ENCODE measurements at regions not wholly inside any gene's neighbourhood (a gene's known extent, or its start where the extent isn't known, plus 50 kb on each side); places are given as distances from the start of the nearest gene placed in this dataset.

GRCh38 chr18:56541340-56541739, 97.1 kb downstream of the TXNL1 start:
- Histone ChIP-seq H3K27me3 (ENCODE audit: insufficient read depth, low read length) (no peaks in the 10 kb centered on the region), H3K36me3 (ENCODE audit: insufficient read depth, low read length) (no peaks in the 10 kb centered on the region), H3F3A (ENCODE audit: insufficient read depth, low read length) (no peaks in the 10 kb centered on the region), H3K79me2 (ENCODE audit: insufficient read depth, low read length) (no peaks in the 10 kb centered on the region; the same call in 1 of the 2 replicates), H3K27ac (ENCODE audit: low read depth, low read length, poor library complexity, severe bottlenecking) (no peak overlapping the region), H4K20me1 (ENCODE audit: insufficient read depth, low read length) (no peaks in the 10 kb centered on the region), H3K4me3 (ENCODE audit: low read depth, low read length, poor library complexity, severe bottlenecking) (no peak overlapping the region), H3K4me2 (ENCODE audit: low read length) (no peak overlapping the region), H2AFZ (ENCODE audit: low read length) (no peak overlapping the region), H3K9me2 (ENCODE audit: low read depth, low read length) (no peaks in the 10 kb centered on the region), H3K9me3 (ENCODE audit: low read length) (no peaks in the 10 kb centered on the region), H3K4me1 (ENCODE audit: insufficient read depth, low read length, severe bottlenecking) (no peaks in the 10 kb centered on the region), H3K9ac (ENCODE audit: low read length) (no peak overlapping the region)
- no peak for TF ChIP-seq EZH2 (IDR thresholded peaks at IDR 0.05; ENCODE audit: borderline replicate concordance, low read length)
- TF ChIP-seq, protein P1, sequence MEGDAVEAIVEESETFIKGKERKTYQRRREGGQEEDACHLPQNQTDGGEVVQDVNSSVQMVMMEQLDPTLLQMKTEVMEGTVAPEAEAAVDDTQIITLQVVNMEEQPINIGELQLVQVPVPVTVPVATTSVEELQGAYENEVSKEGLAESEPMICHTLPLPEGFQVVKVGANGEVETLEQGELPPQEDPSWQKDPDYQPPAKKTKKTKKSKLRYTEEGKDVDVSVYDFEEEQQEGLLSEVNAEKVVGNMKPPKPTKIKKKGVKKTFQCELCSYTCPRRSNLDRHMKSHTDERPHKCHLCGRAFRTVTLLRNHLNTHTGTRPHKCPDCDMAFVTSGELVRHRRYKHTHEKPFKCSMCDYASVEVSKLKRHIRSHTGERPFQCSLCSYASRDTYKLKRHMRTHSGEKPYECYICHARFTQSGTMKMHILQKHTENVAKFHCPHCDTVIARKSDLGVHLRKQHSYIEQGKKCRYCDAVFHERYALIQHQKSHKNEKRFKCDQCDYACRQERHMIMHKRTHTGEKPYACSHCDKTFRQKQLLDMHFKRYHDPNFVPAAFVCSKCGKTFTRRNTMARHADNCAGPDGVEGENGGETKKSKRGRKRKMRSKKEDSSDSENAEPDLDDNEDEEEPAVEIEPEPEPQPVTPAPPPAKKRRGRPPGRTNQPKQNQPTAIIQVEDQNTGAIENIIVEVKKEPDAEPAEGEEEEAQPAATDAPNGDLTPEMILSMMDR (IDR thresholded peaks at IDR 0.05; ENCODE audit: low read length): no peak

- no peaks in the 10 kb centered on the region for H3K36me3 ChIP-seq (ENCODE audit: insufficient read depth, low read length)
- H3K9me2 ChIP-seq (ENCODE audit: low read depth, low read length): no peaks in the 10 kb centered on the region
- no peaks in the 10 kb centered on the region for H3K9me3 ChIP-seq (ENCODE audit: low read length)
- no peak for TF ChIP-seq EZH2 (IDR thresholded peaks at IDR 0.05; ENCODE audit: borderline replicate concordance, low read length)
- TF ChIP-seq, protein P1 (IDR thresholded peaks at IDR 0.05; ENCODE audit: low read length): no peak
- no peak overlapping the region for H3K4me3 ChIP-seq (ENCODE audit: low read depth, low read length, poor library complexity, severe bottlenecking)
- H3K4me2 ChIP-seq (ENCODE audit: low read length): no peak overlapping the region
- H3K4me1 ChIP-seq (ENCODE audit: insufficient read depth, low read length, severe bottlenecking): no peaks in the 10 kb centered on the region
- no peaks in the 10 kb centered on the region for H3K79me2 ChIP-seq (ENCODE audit: insufficient read depth, low read length)
- H3F3A ChIP-seq (ENCODE audit: insufficient read depth, low read length): no peaks in the 10 kb centered on the region
- H2AFZ ChIP-seq (ENCODE audit: low read length): no peak overlapping the region
- no peaks in the 10 kb centered on the region for H3K27me3 ChIP-seq (ENCODE audit: insufficient read depth, low read length)
- no peak overlapping the region for H3K27ac ChIP-seq (ENCODE audit: low read depth, low read length, poor library complexity, severe bottlenecking)
- no peaks in the 10 kb centered on the region for H4K20me1 ChIP-seq (ENCODE audit: insufficient read depth, low read length)
- H3K9ac ChIP-seq (ENCODE audit: low read length): no peak overlapping the region
These were observed 99.6 kb downstream of the TXNL1 start for GRCh38 chr18:56538746-56539145.

- H3K4me2 ChIP-seq (ENCODE audit: low read length): no peak overlapping the region
- TF ChIP-seq, protein P1 (IDR thresholded peaks at IDR 0.05; ENCODE audit: low read length): no peak
- TF ChIP-seq EZH2 (IDR thresholded peaks at IDR 0.05; ENCODE audit: borderline replicate concordance, low read length): no peak
- no peaks in the 10 kb centered on the region for H3K4me1 ChIP-seq (ENCODE audit: insufficient read depth, low read length, severe bottlenecking)
- H3K27ac ChIP-seq (ENCODE audit: low read depth, low read length, poor library complexity, severe bottlenecking): no peak overlapping the region
- H3K9me2 ChIP-seq (ENCODE audit: low read depth, low read length): no peaks in the 10 kb centered on the region
- no peak overlapping the region for H3K4me3 ChIP-seq (ENCODE audit: low read depth, low read length, poor library complexity, severe bottlenecking)
- no peak overlapping the region for H3K9ac ChIP-seq (ENCODE audit: low read length)
- no peaks in the 10 kb centered on the region for H4K20me1 ChIP-seq (ENCODE audit: insufficient read depth, low read length)
- H3K36me3 ChIP-seq (ENCODE audit: insufficient read depth, low read length): no peaks in the 10 kb centered on the region
- H3K79me2 ChIP-seq (ENCODE audit: insufficient read depth, low read length): no peaks in the 10 kb centered on the region
- no peaks in the 10 kb centered on the region for H3K9me3 ChIP-seq (ENCODE audit: low read length)
- H3K27me3 ChIP-seq (ENCODE audit: insufficient read depth, low read length): no peaks in the 10 kb centered on the region
- no peak overlapping the region for H2AFZ ChIP-seq (ENCODE audit: low read length)
- H3F3A ChIP-seq (ENCODE audit: insufficient read depth, low read length): no peaks in the 10 kb centered on the region
These were observed 106.1 kb downstream of the TXNL1 start for GRCh38 chr18:56532176-56532840.

Measured in OCI-LY1 (cell line).